IMR-90 (cell line): ENCODE measurements at regions not wholly inside any gene's neighbourhood (a gene's known extent, or its start where the extent isn't known, plus 50 kb on each side); places are given as distances from the start of the nearest gene placed in this dataset.

Experiments
- CEBPB ChIP-seq: IDR thresholded peaks from 2 replicates; pipeline ENCODE4 v1.6.1; 2012; ENCODE audit warnings: low read depth, low read length, improper control_type of control experiment
- MAFK ChIP-seq: IDR thresholded peaks from 2 replicates; pipeline ENCODE4 v1.6.1; 2012; ENCODE audit warnings: low read depth, low read length, improper control_type of control experiment
- MAZ ChIP-seq: IDR thresholded peaks from 2 replicates; pipeline ENCODE4 v1.6.1; 2012; ENCODE audit warnings: low read depth, mild to moderate bottlenecking, low read length, improper control_type of control experiment, moderate library complexity, borderline replicate concordance
- POLR2A ChIP-seq: IDR thresholded peaks from 2 replicates; pipeline ENCODE4 v1.6.1; 2012; ENCODE audit warnings: mild to moderate bottlenecking, low read depth, low read length
- RFX5 ChIP-seq: IDR thresholded peaks from 2 replicates; pipeline ENCODE4 v1.8.0; 2012; ENCODE audit warnings: low read depth, mild to moderate bottlenecking, low read length, moderate library complexity
- TF ChIP-seq, protein P1 (sequence below): conservative IDR thresholded peaks from 2 replicates; pipeline ENCODE4 v1.5.1; 2012; ENCODE audit warnings: mild to moderate bottlenecking, low read depth, low read length, improper control_type of control experiment
- TF ChIP-seq, protein P2 (sequence below): fragments of 150-350 bp; IDR thresholded peaks from 2 replicates; pipeline ENCODE4 v1.6.1; 2017; ENCODE audit warnings: mild to moderate bottlenecking, antibody characterized with exemption, low read length, low read depth

DNA sequence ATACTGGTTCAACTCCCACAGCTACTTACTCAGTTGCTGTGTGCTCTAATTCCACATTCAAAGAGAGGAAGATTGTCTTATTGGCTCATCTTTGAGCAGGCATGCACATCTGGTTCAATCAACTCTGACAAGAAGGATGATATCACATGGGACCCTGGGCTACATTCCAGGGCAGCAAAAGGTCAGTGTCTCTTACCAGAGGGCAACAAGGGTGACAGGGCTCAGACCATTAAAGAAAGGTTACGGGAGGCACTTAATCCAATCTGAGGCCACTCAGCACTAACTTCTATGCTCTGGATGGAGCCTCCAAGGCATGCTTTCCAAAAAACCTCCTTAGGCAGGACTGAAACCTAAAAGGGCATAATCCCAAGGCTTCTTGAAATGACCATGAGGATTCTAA, 549.4 kb upstream of the API5 start:
- no peak for TF ChIP-seq CEBPB
- TF ChIP-seq, protein P1, sequence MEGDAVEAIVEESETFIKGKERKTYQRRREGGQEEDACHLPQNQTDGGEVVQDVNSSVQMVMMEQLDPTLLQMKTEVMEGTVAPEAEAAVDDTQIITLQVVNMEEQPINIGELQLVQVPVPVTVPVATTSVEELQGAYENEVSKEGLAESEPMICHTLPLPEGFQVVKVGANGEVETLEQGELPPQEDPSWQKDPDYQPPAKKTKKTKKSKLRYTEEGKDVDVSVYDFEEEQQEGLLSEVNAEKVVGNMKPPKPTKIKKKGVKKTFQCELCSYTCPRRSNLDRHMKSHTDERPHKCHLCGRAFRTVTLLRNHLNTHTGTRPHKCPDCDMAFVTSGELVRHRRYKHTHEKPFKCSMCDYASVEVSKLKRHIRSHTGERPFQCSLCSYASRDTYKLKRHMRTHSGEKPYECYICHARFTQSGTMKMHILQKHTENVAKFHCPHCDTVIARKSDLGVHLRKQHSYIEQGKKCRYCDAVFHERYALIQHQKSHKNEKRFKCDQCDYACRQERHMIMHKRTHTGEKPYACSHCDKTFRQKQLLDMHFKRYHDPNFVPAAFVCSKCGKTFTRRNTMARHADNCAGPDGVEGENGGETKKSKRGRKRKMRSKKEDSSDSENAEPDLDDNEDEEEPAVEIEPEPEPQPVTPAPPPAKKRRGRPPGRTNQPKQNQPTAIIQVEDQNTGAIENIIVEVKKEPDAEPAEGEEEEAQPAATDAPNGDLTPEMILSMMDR: no peak
- no peak for TF ChIP-seq MAZ
- no peak for TF ChIP-seq RFX5
- TF ChIP-seq POLR2A: no peak
- TF ChIP-seq, protein P2, sequence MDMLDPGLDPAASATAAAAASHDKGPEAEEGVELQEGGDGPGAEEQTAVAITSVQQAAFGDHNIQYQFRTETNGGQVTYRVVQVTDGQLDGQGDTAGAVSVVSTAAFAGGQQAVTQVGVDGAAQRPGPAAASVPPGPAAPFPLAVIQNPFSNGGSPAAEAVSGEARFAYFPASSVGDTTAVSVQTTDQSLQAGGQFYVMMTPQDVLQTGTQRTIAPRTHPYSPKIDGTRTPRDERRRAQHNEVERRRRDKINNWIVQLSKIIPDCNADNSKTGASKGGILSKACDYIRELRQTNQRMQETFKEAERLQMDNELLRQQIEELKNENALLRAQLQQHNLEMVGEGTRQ: no peak
- TF ChIP-seq MAFK: no peak
